ENCODE measurements at regions not wholly inside any gene's neighbourhood (a gene's known extent, or its start where the extent isn't known, plus 50 kb on each side); places are given as distances from the start of the nearest gene placed in this dataset.

GRCh38 chr1:219312967-219313366 lies 139.3 kb downstream of the LYPLAL1 start:
- TF ChIP-seq CTCF (IDR thresholded peaks at IDR 0.05 in 4 of 5, conservative IDR thresholded peaks at IDR 0.05 in 1 of 5), result no peak
- TF ChIP-seq POLR2A (IDR thresholded peaks at IDR 0.05), result no peak
